SU-DHL-6 (cell line): ENCODE measurements at regions not wholly inside any gene's neighbourhood (a gene's known extent, or its start where the extent isn't known, plus 50 kb on each side); places are given as distances from the start of the nearest gene placed in this dataset.

Experiments
- H2AFZ ChIP-seq: fragments of 200-600 bp; sonication (generic); 2 replicates; pipeline ENCODE4 v1.6.1; 2014; ENCODE audit warnings: low read depth, mild to moderate bottlenecking, moderate library complexity, mixed read lengths, antibody characterized with exemption, low read length; ENCODE audit not compliant: severe bottlenecking
- H3F3A ChIP-seq: fragments of 200-600 bp; shearing (Covaris generic); 2 replicates; pipeline ENCODE4 v1.6.0; 2016; ENCODE audit warnings: antibody characterized with exemption, mild to moderate bottlenecking; ENCODE audit not compliant: insufficient read depth
- H3K27ac ChIP-seq: fragments of 200-600 bp; sonication (generic); 2 replicates; pipeline ENCODE4 v1.5.1; 2016; ENCODE audit warnings: low read depth, mild to moderate bottlenecking, low read length, moderate library complexity, mixed read lengths
- H3K27me3 ChIP-seq: fragments of 200-600 bp; sonication (generic), shearing (Covaris generic); 2 replicates; pipeline ENCODE4 v1.6.0; 2014; ENCODE audit warnings: mild to moderate bottlenecking, low read length
- H3K36me3 ChIP-seq: fragments of 200-600 bp; sonication (generic); 2 replicates; pipeline ENCODE4 v1.6.1; 2014; ENCODE audit warnings: mild to moderate bottlenecking, low read length, mixed read lengths
- H3K4me2 ChIP-seq: fragments of 300-600, 200-600 bp; shearing (Covaris generic), sonication (generic); 2 replicates; pipeline ENCODE4 v1.6.0; 2014; ENCODE audit warnings: low read length, low read depth, mild to moderate bottlenecking; ENCODE audit not compliant: poor library complexity, severe bottlenecking
- H3K4me3 ChIP-seq: fragments of 200-600 bp; sonication (generic); 2 replicates; pipeline ENCODE4 v1.5.1; 2014; ENCODE audit warnings: antibody characterized with exemption, low read length, mild to moderate bottlenecking, mixed read lengths; ENCODE audit not compliant: insufficient read depth, poor library complexity, severe bottlenecking
- H3K79me2 ChIP-seq: fragments of 200-600 bp; sonication (generic); 2 replicates; pipeline ENCODE4 v1.6.1; 2014; ENCODE audit warnings: mild to moderate bottlenecking, low read length, moderate library complexity; ENCODE audit not compliant: insufficient read depth
- H3K9ac ChIP-seq: fragments of 200-600 bp; sonication (generic); 2 replicates; pipeline ENCODE4 v1.7.0; 2014; ENCODE audit warnings: mild to moderate bottlenecking, low read length
- H3K9me2 ChIP-seq: fragments of 200-600 bp; sonication (generic); replicated peaks from 2 replicates; pipeline ENCODE4 v1.6.1; 2014; ENCODE audit warnings: low read length; ENCODE audit not compliant: insufficient read depth
- H3K9me3 ChIP-seq: fragments of 200-600 bp; sonication (generic); 2 replicates; pipeline ENCODE4 v1.6.1; 2014; ENCODE audit warnings: low read length, mixed read lengths; ENCODE audit not compliant: insufficient read depth
- H4K20me1 ChIP-seq: fragments of 200-600 bp; sonication (generic); 2 replicates; pipeline ENCODE4 v1.6.1; 2014; ENCODE audit warnings: low read depth, mild to moderate bottlenecking, antibody characterized with exemption, low read length, moderate library complexity, mixed read lengths
- EZH2phosphoT487 ChIP-seq: fragments of 200-600 bp; sonication (generic), shearing (Covaris generic); conservative IDR thresholded peaks from 2 replicates; pipeline ENCODE4 v1.6.1; 2018; ENCODE audit warnings: mild to moderate bottlenecking, antibody characterized with exemption, low read length, moderate library complexity, mixed read lengths
- TF ChIP-seq, protein P1 (sequence below): fragments of 200-600 bp; sonication (generic); IDR thresholded peaks from one replicate; pipeline ENCODE4 v1.5.1; 2017; ENCODE audit warnings: antibody characterized with exemption, mild to moderate bottlenecking, low read length, moderate library complexity; ENCODE audit not compliant: insufficient read depth, poor library complexity, severe bottlenecking

DNA sequence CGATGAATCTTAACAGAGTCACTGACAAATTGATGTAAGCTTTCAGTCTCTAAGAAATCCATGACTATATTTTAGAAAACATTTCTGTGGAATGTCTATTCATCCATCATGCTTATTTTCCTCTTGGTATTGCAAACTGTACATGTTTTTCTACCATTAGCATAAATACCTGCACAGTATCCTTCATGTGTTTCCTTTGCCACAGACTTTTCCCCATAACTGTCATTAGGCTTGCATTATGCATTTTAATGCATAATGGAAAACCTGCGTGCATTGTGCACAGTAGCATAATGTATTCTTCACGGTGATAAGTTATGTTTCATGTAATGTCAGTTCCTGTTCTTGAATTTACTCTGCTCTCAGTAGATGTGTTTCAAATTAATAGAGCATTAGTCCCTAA is 403.1 kb upstream of the EPHA3 start:
- TF ChIP-seq, protein P1, sequence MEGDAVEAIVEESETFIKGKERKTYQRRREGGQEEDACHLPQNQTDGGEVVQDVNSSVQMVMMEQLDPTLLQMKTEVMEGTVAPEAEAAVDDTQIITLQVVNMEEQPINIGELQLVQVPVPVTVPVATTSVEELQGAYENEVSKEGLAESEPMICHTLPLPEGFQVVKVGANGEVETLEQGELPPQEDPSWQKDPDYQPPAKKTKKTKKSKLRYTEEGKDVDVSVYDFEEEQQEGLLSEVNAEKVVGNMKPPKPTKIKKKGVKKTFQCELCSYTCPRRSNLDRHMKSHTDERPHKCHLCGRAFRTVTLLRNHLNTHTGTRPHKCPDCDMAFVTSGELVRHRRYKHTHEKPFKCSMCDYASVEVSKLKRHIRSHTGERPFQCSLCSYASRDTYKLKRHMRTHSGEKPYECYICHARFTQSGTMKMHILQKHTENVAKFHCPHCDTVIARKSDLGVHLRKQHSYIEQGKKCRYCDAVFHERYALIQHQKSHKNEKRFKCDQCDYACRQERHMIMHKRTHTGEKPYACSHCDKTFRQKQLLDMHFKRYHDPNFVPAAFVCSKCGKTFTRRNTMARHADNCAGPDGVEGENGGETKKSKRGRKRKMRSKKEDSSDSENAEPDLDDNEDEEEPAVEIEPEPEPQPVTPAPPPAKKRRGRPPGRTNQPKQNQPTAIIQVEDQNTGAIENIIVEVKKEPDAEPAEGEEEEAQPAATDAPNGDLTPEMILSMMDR: no peak
- TF ChIP-seq EZH2phosphoT487: no peak
- Histone ChIP-seq H3K27ac (no peak overlapping the region), H3K27me3 (no peaks in the 10 kb centered on the region), H2AFZ (no peak overlapping the region), H3K4me2 (no peak overlapping the region), H3K9me3 (no peaks in the 10 kb centered on the region), H3F3A (no peaks in the 10 kb centered on the region), H3K9me2 (no peaks in the 10 kb centered on the region), H4K20me1 (no peaks in the 10 kb centered on the region), H3K79me2 (no peaks in the 10 kb centered on the region), H3K36me3 (no peaks in the 10 kb centered on the region), H3K4me3 (no peak overlapping the region), H3K9ac (no peak overlapping the region)

DNA sequence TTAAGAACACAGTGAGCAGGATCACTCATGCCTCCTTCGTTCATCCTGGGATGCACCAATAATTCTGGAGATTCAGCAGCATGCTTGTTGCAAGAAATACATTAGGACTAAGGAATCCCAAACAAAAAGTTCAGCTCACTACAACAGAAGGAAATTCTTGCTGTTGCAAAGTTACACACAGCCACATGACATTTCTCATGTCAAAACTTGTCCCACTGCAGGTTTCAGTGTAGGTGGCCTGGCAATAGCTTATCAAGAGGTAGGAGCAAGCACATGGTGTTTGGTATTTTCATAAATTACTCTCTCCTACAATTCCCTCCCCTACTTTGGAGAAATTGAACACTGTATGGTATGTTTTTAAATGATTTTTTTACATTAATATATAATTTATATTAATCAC is 399.6 kb upstream of the EPHA3 start:
- TF ChIP-seq, protein P1: no peak
- TF ChIP-seq EZH2phosphoT487: no peak
- Histone ChIP-seq H3K27me3 (no peaks in the 10 kb centered on the region), H2AFZ (no peak overlapping the region), H3K36me3 (no peaks in the 10 kb centered on the region), H3F3A (no peaks in the 10 kb centered on the region), H3K27ac (no peak overlapping the region), H3K79me2 (no peaks in the 10 kb centered on the region), H3K4me2 (no peak overlapping the region), H3K4me3 (no peak overlapping the region), H4K20me1 (no peaks in the 10 kb centered on the region), H3K9ac (no peak overlapping the region), H3K9me3 (no peaks in the 10 kb centered on the region), H3K9me2 (no peaks in the 10 kb centered on the region)

DNA sequence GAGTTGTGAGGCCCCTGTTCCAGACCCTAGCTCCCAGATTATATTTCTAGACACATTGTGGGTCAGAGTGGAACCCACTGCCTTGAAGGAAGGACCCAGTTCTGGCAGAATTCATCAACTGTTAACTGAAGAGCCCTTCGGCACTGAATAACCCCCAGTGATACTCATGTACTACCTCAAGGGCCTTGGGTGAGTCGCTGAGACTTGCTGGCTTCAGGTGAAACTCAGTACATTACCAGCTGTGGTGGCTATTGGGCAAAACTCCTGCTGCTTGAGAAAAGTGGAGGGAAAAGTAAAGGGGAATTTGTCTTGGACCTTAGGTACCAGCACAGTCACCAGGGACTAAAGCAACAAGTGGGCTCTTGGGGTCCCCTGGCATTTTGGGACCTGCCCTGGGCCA is 394.9 kb upstream of the EPHA3 start:
- Histone ChIP-seq H3K9ac (no peak overlapping the region), H3F3A (no peaks in the 10 kb centered on the region), H4K20me1 (no peaks in the 10 kb centered on the region), H3K4me2 (no peak overlapping the region), H3K27ac (no peak overlapping the region), H2AFZ (no peak overlapping the region), H3K9me2 (no peaks in the 10 kb centered on the region), H3K27me3 (no peaks in the 10 kb centered on the region), H3K4me3 (no peak overlapping the region), H3K36me3 (no peaks in the 10 kb centered on the region), H3K9me3 (no peaks in the 10 kb centered on the region), H3K79me2 (no peaks in the 10 kb centered on the region)
- TF ChIP-seq EZH2phosphoT487: no peak
- TF ChIP-seq, protein P1: no peak

DNA sequence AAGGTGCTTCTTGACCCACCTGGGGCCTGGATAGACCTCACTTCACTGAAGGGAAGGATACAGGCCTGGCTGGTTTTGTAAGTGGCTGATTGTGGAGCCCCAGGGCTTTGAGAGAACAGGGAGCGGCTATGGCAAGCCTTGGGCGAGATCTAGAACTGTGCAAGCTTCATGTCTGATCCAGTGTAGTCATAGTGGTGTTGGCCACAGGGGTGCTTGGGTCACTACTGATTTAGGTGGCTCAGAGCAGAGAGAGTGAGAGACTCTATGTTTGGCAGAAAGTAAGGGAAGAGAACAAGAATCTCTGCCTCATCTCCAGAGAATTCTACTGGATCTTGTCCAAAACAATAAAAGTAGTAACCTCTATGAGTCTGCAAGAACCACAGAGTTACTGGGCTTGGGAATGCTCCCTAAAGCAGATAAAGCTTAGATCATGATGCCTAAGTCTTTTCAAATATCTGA is 394.2 kb upstream of the EPHA3 start:
- Histone ChIP-seq H3K27me3 (no peaks in the 10 kb centered on the region), H3K79me2 (no peaks in the 10 kb centered on the region), H3K4me2 (no peak overlapping the region), H3K4me3 (no peak overlapping the region), H3K9ac (no peak overlapping the region), H3K9me3 (no peaks in the 10 kb centered on the region), H3K9me2 (no peaks in the 10 kb centered on the region), H3K36me3 (no peaks in the 10 kb centered on the region), H3K27ac (no peak overlapping the region), H2AFZ (no peak overlapping the region), H3F3A (no peaks in the 10 kb centered on the region), H4K20me1 (no peaks in the 10 kb centered on the region)
- TF ChIP-seq, protein P1: no peak
- no peak for TF ChIP-seq EZH2phosphoT487
